ENCODE measurements at regions not wholly inside any gene's neighbourhood (a gene's known extent, or its start where the extent isn't known, plus 50 kb on each side); places are given as distances from the start of the nearest gene placed in this dataset.
A peak's percentile ranks its signal among the peaks of the same experiment; 100 is the strongest.

- Mint-ChIP-seq H3K4me1 (peaks cover 22% of the 10 kb centered on the region), H3K9me3 (no peaks in the 10 kb centered on the region), H3K27me3 (no peaks in the 10 kb centered on the region), H3K4me3 (no peak overlapping the region), H3K27ac (no peak overlapping the region), H3K36me3 (peaks cover 2% of the 10 kb centered on the region)
- CTCF ChIA-PET: interaction anchor here (1.2 to 9.6 kb wide), 3 partner anchors 29 to 273 kb away, joined by 3 to 160 read pairs (median 130); no protein-coding TSS in a partner anchor
- no peak for DNase-seq
Observed at GRCh38 chr14:100381395-100382105, 58.4 kb downstream of the SLC25A47 start.

- Mint-ChIP-seq H3K27ac (no peak overlapping the region), H3K4me1 (peaks cover 17% of the 10 kb centered on the region), H3K4me3 (no peak overlapping the region), H3K27me3 (no peaks in the 10 kb centered on the region), H3K36me3 (peaks cover 2% of the 10 kb centered on the region), H3K9me3 (no peaks in the 10 kb centered on the region)
- DNase-seq: no peak
- CTCF ChIA-PET: interaction anchor here (1.2 to 9.6 kb wide), 5 partner anchors 28 to 281 kb away, joined by 3 to 160 read pairs (median 7); no protein-coding TSS in a partner anchor
Observed at GRCh38 chr14:100382106-100382455, 58.9 kb downstream of the SLC25A47 start.

- CTCF ChIA-PET: interaction anchor here (0.9 to 9.6 kb wide), 14 partner anchors 11 to 277 kb away, joined by 3 to 160 read pairs (median 6); no protein-coding TSS in a partner anchor
- H3K27ac Mint-ChIP-seq: no peak overlapping the region
- H3K9me3 Mint-ChIP-seq: no peaks in the 10 kb centered on the region
- H3K36me3 Mint-ChIP-seq: peaks cover 2% of the 10 kb centered on the region
- H3K4me1 Mint-ChIP-seq: peaks cover 19% of the 10 kb centered on the region
- H3K27me3 Mint-ChIP-seq: no peaks in the 10 kb centered on the region
- H3K4me3 Mint-ChIP-seq: no peak overlapping the region
- DNase-seq: peak; percentile 76
Observed at GRCh38 chr14:100383727-100384158, 60.6 kb downstream of the SLC25A47 start.

- Mint-ChIP-seq H3K27ac (no peak overlapping the region), H3K9me3 (no peaks in the 10 kb centered on the region), H3K4me1 (peaks cover 20% of the 10 kb centered on the region), H3K4me3 (no peak overlapping the region), H3K36me3 (peaks cover 2% of the 10 kb centered on the region), H3K27me3 (no peaks in the 10 kb centered on the region)
- CTCF ChIA-PET: interaction anchor here (0.9 to 9.6 kb wide), 21 partner anchors 9 to 685 kb away, joined by 3 to 160 read pairs (median 4); a partner anchor contains a TSS
- no peak for DNase-seq
Observed at GRCh38 chr14:100384277-100384676, 61.1 kb downstream of the SLC25A47 start.

GRCh38 chr14:100384819-100385813, 62.0 kb downstream of the SLC25A47 start:
- Mint-ChIP-seq H3K9me3 (no peaks in the 10 kb centered on the region), H3K27ac (no peak overlapping the region), H3K4me3 (no peak overlapping the region), H3K36me3 (peaks cover 2% of the 10 kb centered on the region), H3K27me3 (no peaks in the 10 kb centered on the region), H3K4me1 (peaks cover 20% of the 10 kb centered on the region)
- no peak for DNase-seq
- CTCF ChIA-PET: interaction anchor here (0.7 to 9.6 kb wide), 24 partner anchors 9 to 1625 kb away, joined by 3 to 160 read pairs (median 4); a partner anchor contains a TSS

GRCh38 chr14:100386121-100386520, 63.0 kb downstream of the SLC25A47 start:
- CTCF ChIA-PET: interaction anchor here (0.7 to 9.6 kb wide), 6 partner anchors 25 to 1624 kb away, joined by 3 to 160 read pairs (median 6); no protein-coding TSS in a partner anchor
- no peak overlapping the region for H3K27ac Mint-ChIP-seq
- H3K4me1 Mint-ChIP-seq: peaks cover 20% of the 10 kb centered on the region
- H3K36me3 Mint-ChIP-seq: peaks cover 2% of the 10 kb centered on the region
- no peaks in the 10 kb centered on the region for H3K9me3 Mint-ChIP-seq
- H3K27me3 Mint-ChIP-seq: no peaks in the 10 kb centered on the region
- H3K4me3 Mint-ChIP-seq: no peak overlapping the region
- no peak for DNase-seq

- no peak overlapping the region for H3K27ac Mint-ChIP-seq
- no peaks in the 10 kb centered on the region for H3K36me3 Mint-ChIP-seq
- H3K4me1 Mint-ChIP-seq: peaks cover 20% of the 10 kb centered on the region
- no peaks in the 10 kb centered on the region for H3K27me3 Mint-ChIP-seq
- no peak for DNase-seq
- CTCF ChIA-PET: interaction anchor here (1.2 to 9.6 kb wide), 3 partner anchors 53 to 268 kb away, joined by 3 to 160 read pairs (median 130); no protein-coding TSS in a partner anchor
- H3K9me3 Mint-ChIP-seq: no peaks in the 10 kb centered on the region
- H3K4me3 Mint-ChIP-seq: no peak overlapping the region
Observed at GRCh38 chr14:100386846-100387245, 63.7 kb downstream of the SLC25A47 start.

GRCh38 chr14:100387450-100387849, 64.3 kb downstream of the SLC25A47 start:
- no peaks in the 10 kb centered on the region for H3K27me3 Mint-ChIP-seq
- no peak overlapping the region for H3K27ac Mint-ChIP-seq
- no peaks in the 10 kb centered on the region for H3K36me3 Mint-ChIP-seq
- CTCF ChIA-PET: interaction anchor here (1.0 to 9.6 kb wide), 4 partner anchors 8 to 267 kb away, joined by 3 to 160 read pairs (median 66); no protein-coding TSS in a partner anchor
- H3K4me3 Mint-ChIP-seq: no peak overlapping the region
- DNase-seq: no peak
- no peaks in the 10 kb centered on the region for H3K9me3 Mint-ChIP-seq
- H3K4me1 Mint-ChIP-seq: peaks cover 20% of the 10 kb centered on the region

GRCh38 chr14:100388103-100389054, 65.2 kb downstream of the SLC25A47 start:
- H3K9me3 Mint-ChIP-seq: no peaks in the 10 kb centered on the region
- no peak overlapping the region for H3K4me3 Mint-ChIP-seq
- H3K27ac Mint-ChIP-seq: no peak overlapping the region
- CTCF ChIA-PET: interaction anchor here (1.0 to 9.6 kb wide), 4 partner anchors 9 to 266 kb away, joined by 3 to 160 read pairs (median 68); no protein-coding TSS in a partner anchor
- no peaks in the 10 kb centered on the region for H3K27me3 Mint-ChIP-seq
- H3K4me1 Mint-ChIP-seq: peaks cover 19% of the 10 kb centered on the region
- DNase-seq: no peak
- H3K36me3 Mint-ChIP-seq: no peaks in the 10 kb centered on the region

- Mint-ChIP-seq H3K4me3 (no peak overlapping the region), H3K4me1 (peaks cover 12% of the 10 kb centered on the region), H3K36me3 (no peaks in the 10 kb centered on the region), H3K27ac (no peak overlapping the region), H3K9me3 (no peaks in the 10 kb centered on the region), H3K27me3 (no peaks in the 10 kb centered on the region)
- no peak for DNase-seq
- CTCF ChIA-PET: interaction anchor here (0.7 to 2.2 kb wide), 7 partner anchors 12 to 273 kb away, joined by 3 to 7 read pairs (median 3); no protein-coding TSS in a partner anchor
Observed at GRCh38 chr14:100389497-100390104, 66.5 kb downstream of the SLC25A47 start.

- CTCF ChIA-PET: interaction anchor here (1.6 to 2.1 kb wide), 3 partner anchors 255 to 272 kb away, joined by 3 to 9 read pairs (median 3); no protein-coding TSS in a partner anchor
- no peaks in the 10 kb centered on the region for H3K27me3 Mint-ChIP-seq
- H3K36me3 Mint-ChIP-seq: no peaks in the 10 kb centered on the region
- DNase-seq: no peak
- no peaks in the 10 kb centered on the region for H3K9me3 Mint-ChIP-seq
- H3K4me1 Mint-ChIP-seq: peaks cover 11% of the 10 kb centered on the region
- no peak overlapping the region for H3K4me3 Mint-ChIP-seq
- no peak overlapping the region for H3K27ac Mint-ChIP-seq
Observed at GRCh38 chr14:100391173-100391572, 68.0 kb downstream of the SLC25A47 start.

- CTCF ChIA-PET: interaction anchor here (1.6 to 2.1 kb wide), 2 partner anchors 254 to 262 kb away, joined by 3 to 9 read pairs; no protein-coding TSS in a partner anchor
- no peaks in the 10 kb centered on the region for H3K36me3 Mint-ChIP-seq
- no peak for DNase-seq
- peaks cover 11% of the 10 kb centered on the region for H3K4me1 Mint-ChIP-seq
- H3K27me3 Mint-ChIP-seq: no peaks in the 10 kb centered on the region
- H3K4me3 Mint-ChIP-seq: no peak overlapping the region
- H3K27ac Mint-ChIP-seq: no peak overlapping the region
- H3K9me3 Mint-ChIP-seq: no peaks in the 10 kb centered on the region
Observed at GRCh38 chr14:100391724-100392123, 68.6 kb downstream of the SLC25A47 start.
